T-helper 9 cell (primary cell): ENCODE measurements at regions not wholly inside any gene's neighbourhood (a gene's known extent, or its start where the extent isn't known, plus 50 kb on each side); places are given as distances from the start of the nearest gene placed in this dataset.
"Not testable (repeated sequence)": the region's sequence is repeated elsewhere in the genome, so short reads cannot be mapped to it uniquely, and the experiment has no call there.

ENCODE experiments used
- DNase-seq: peaks from one replicate; pipeline ENCODE4 v3.0.0-alpha.2; 2020

GRCh38 chr5:72692651-72693442 lies 123.6 kb upstream of the TNPO1 start:
- DNase-seq, result no peak

- no peak for DNase-seq
Observed at GRCh38 chr5:72692231-72692637, 124.2 kb upstream of the TNPO1 start.

GRCh38 chr5:72691751-72692150 lies 124.7 kb upstream of the TNPO1 start:
- DNase-seq, result no peak

GRCh38 chr5:72688916-72689315 lies 127.5 kb upstream of the TNPO1 start:
- DNase-seq, result no peak

- DNase-seq, result no peak
Observed at GRCh38 chr5:72687288-72687687, 129.2 kb upstream of the TNPO1 start.

GRCh38 chr5:72682561-72682960 lies 133.9 kb upstream of the TNPO1 start:
- DNase-seq, result no peak

- DNase-seq, result no peak
Observed at GRCh38 chr5:72681781-72682180, 134.7 kb upstream of the TNPO1 start.

- DNase-seq, result no peak
Observed at GRCh38 chr5:72677447-72677846, 139.0 kb upstream of the TNPO1 start.

GRCh38 chr5:72676831-72677230 lies 139.6 kb upstream of the TNPO1 start:
- not testable (repeated sequence) for DNase-seq

- no peak for DNase-seq
Observed at GRCh38 chr5:72673623-72674022, 142.8 kb upstream of the TNPO1 start.

- no peak for DNase-seq
Observed at GRCh38 chr5:72673180-72673579, 143.3 kb upstream of the TNPO1 start.

- no peak for DNase-seq
Observed at GRCh38 chr5:72667708-72668107, 148.8 kb upstream of the TNPO1 start.

- no peak for DNase-seq
Observed at GRCh38 chr5:72662936-72663335, 153.5 kb upstream of the TNPO1 start.

GRCh38 chr5:72662305-72662704 lies 154.2 kb upstream of the TNPO1 start:
- no peak for DNase-seq

- DNase-seq, result no peak
Observed at GRCh38 chr5:72661405-72661804, 154.2 kb upstream of the ZNF366 start.

- DNase-seq, result no peak
Observed at GRCh38 chr5:72659726-72660125, 152.5 kb upstream of the ZNF366 start.

- DNase-seq, result no peak
Observed at GRCh38 chr5:72658761-72659540, 151.7 kb upstream of the ZNF366 start.

- DNase-seq, result no peak
Observed at GRCh38 chr5:72658161-72658560, 151.0 kb upstream of the ZNF366 start.

- no peak for DNase-seq
Observed at GRCh38 chr5:72656756-72657513, 149.7 kb upstream of the ZNF366 start.

- DNase-seq, result no peak
Observed at GRCh38 chr5:72656331-72656730, 149.1 kb upstream of the ZNF366 start.

GRCh38 chr5:72654231-72654630 lies 147.0 kb upstream of the ZNF366 start:
- no peak for DNase-seq

GRCh38 chr5:72653586-72653985 lies 146.4 kb upstream of the ZNF366 start:
- no peak for DNase-seq

- DNase-seq, result no peak
Observed at GRCh38 chr5:72651779-72652178, 144.6 kb upstream of the ZNF366 start.
